MM.1S (cell line): ENCODE measurements at regions not wholly inside any gene's neighbourhood (a gene's known extent, or its start where the extent isn't known, plus 50 kb on each side); places are given as distances from the start of the nearest gene placed in this dataset.

Source experiments
- DNase-seq: peaks from one replicate; pipeline ENCODE4 v3.0.0-alpha.2; 2015
- H2AFZ ChIP-seq: fragments of 300-600 bp; sonication (generic); 2 replicates; pipeline ENCODE4 v1.6.0; 2016; ENCODE audit warnings: antibody characterized with exemption, low read length
- H3F3A ChIP-seq: fragments of 300-600 bp; sonication (generic); 2 replicates; pipeline ENCODE4 v1.6.1; 2016; ENCODE audit warnings: mild to moderate bottlenecking, antibody characterized with exemption, low read length, moderate library complexity, mixed read lengths; ENCODE audit not compliant: insufficient read depth
- H3K27ac ChIP-seq: fragments of 300-600 bp; sonication (generic); 2 replicates; pipeline ENCODE4 v1.5.1; 2016; ENCODE audit warnings: mild to moderate bottlenecking, low read length
- H3K27me3 ChIP-seq: fragments of 300-600 bp; sonication (generic); replicated peaks from 2 replicates; pipeline ENCODE4 v1.6.0; 2016; ENCODE audit warnings: low read length; ENCODE audit not compliant: insufficient read depth
- H3K36me3 ChIP-seq: fragments of 300-600 bp; sonication (generic); replicated peaks from 2 replicates; pipeline ENCODE4 v1.6.1; 2016; ENCODE audit warnings: mild to moderate bottlenecking, low read length, mixed read lengths; ENCODE audit not compliant: insufficient read depth
- H3K4me1 ChIP-seq: fragments of 300-600 bp; sonication (generic); 2 replicates; pipeline ENCODE4 v1.6.1; 2016; ENCODE audit warnings: low read length, mixed read lengths
- H3K4me2 ChIP-seq: fragments of 300-600 bp; sonication (generic); 2 replicates; pipeline ENCODE4 v1.6.0; 2016; ENCODE audit warnings: low read depth, low read length
- H3K4me3 ChIP-seq: fragments of 300-600 bp; sonication (generic); 2 replicates; pipeline ENCODE4 v1.5.1; 2016; ENCODE audit warnings: low read length, mixed read lengths
- H3K79me2 ChIP-seq: fragments of 300-600 bp; sonication (generic); 2 replicates; pipeline ENCODE4 v1.6.1; 2016; ENCODE audit warnings: mixed run types, low read length, mixed read lengths
- H3K9ac ChIP-seq: fragments of 300-600 bp; sonication (generic); 2 replicates; pipeline ENCODE4 v1.6.1; 2016; ENCODE audit warnings: low read length, mixed read lengths
- H3K9me2 ChIP-seq: fragments of 300-600 bp; sonication (generic); replicated peaks from 2 replicates; pipeline ENCODE4 v1.6.1; 2016; ENCODE audit warnings: mild to moderate bottlenecking, low read length, mixed read lengths; ENCODE audit not compliant: insufficient read depth
- H3K9me3 ChIP-seq: fragments of 300-600 bp; sonication (generic); replicated peaks from 2 replicates; pipeline ENCODE4 v1.6.1; 2016; ENCODE audit warnings: mild to moderate bottlenecking, low read length, mixed read lengths; ENCODE audit not compliant: insufficient read depth
- H4K20me1 ChIP-seq: fragments of 300-600 bp; sonication (generic); 2 replicates; pipeline ENCODE4 v1.6.1; 2016; ENCODE audit warnings: mild to moderate bottlenecking, low read length, moderate library complexity, mixed read lengths; ENCODE audit not compliant: insufficient read depth
- CTCF ChIP-seq: fragments of 300-600 bp; sonication (generic); IDR thresholded peaks from 2 replicates; pipeline ENCODE4 v1.5.1; 2016; ENCODE audit warnings: antibody characterized with exemption, low read length, mixed read lengths
- EZH2 ChIP-seq: fragments of 300-600 bp; sonication (generic); optimal IDR thresholded peaks from 2 replicates; pipeline ENCODE3; 2017; ENCODE audit warnings: low read depth, mild to moderate bottlenecking, antibody characterized with exemption, low read length, mixed read lengths
- EZH2phosphoT487 ChIP-seq: fragments of 300-600 bp; sonication (generic); IDR thresholded peaks from 2 replicates; pipeline ENCODE4 v1.6.1; 2018; ENCODE audit warnings: antibody characterized with exemption, low read length

DNA sequence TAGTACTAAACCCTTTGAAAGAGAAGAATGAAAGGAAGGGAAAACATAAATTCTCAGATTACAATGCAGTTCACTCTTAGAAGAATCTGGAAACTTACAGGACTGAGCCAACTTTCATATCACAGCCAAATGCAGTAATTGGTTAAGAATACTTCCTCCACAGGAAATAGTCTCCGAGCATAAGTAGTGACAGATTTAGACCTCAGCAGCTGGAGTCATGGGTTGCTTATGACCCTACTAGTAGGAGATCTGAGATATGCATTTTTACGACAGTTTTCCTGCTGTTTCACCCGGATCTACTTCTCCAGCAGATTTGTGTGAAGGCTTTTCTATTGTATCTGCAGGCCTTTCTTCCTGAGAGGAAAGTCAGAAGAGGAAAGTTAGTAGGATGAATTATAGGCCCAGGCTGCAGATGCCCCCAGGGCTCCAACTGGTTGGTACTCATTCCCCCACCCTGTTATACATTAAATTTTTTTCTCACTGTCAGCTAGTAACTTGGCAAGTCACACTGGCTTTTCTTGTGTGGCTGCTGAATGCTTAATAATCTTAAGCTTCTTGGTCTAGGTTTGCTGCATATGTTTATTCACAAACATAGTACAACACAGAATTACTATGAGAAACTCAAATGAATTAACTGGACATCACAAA, 1241.5 kb upstream of the MIR17HG start:
- no peak overlapping the region for H3K4me3 ChIP-seq
- no peaks in the 10 kb centered on the region for H3K79me2 ChIP-seq
- no peak overlapping the region for H2AFZ ChIP-seq
- no peak overlapping the region for H3K27ac ChIP-seq
- no peaks in the 10 kb centered on the region for H3K4me1 ChIP-seq
- H3K9ac ChIP-seq = no peak overlapping the region
- no peaks in the 10 kb centered on the region for H3K36me3 ChIP-seq
- DNase-seq = no peak
- H3K4me2 ChIP-seq = no peak overlapping the region
- H3K9me3 ChIP-seq = no peaks in the 10 kb centered on the region
- H3F3A ChIP-seq = no peaks in the 10 kb centered on the region
- H3K9me2 ChIP-seq = no peaks in the 10 kb centered on the region
- H3K27me3 ChIP-seq = no peaks in the 10 kb centered on the region
- H4K20me1 ChIP-seq = no peaks in the 10 kb centered on the region
- TF ChIP-seq CTCF (no peak), EZH2phosphoT487 (no peak), EZH2 (no peak)

- H3K9me2 ChIP-seq = no peaks in the 10 kb centered on the region
- no peak for TF ChIP-seq EZH2phosphoT487
- no peak for TF ChIP-seq CTCF
- no peak for TF ChIP-seq EZH2
Observed at GRCh38 chr13:90107661-90108060, 1239.8 kb upstream of the MIR17HG start.

GRCh38 chr13:90108547-90108946, 1238.9 kb upstream of the MIR17HG start:
- H3K27me3 ChIP-seq = no peaks in the 10 kb centered on the region
- H3K9ac ChIP-seq = no peak overlapping the region
- H4K20me1 ChIP-seq = no peaks in the 10 kb centered on the region
- TF ChIP-seq EZH2phosphoT487 = no peak
- TF ChIP-seq CTCF = no peak
- no peak for TF ChIP-seq EZH2
- no peak for DNase-seq
- no peaks in the 10 kb centered on the region for H3K36me3 ChIP-seq
- no peak overlapping the region for H3K27ac ChIP-seq
- no peaks in the 10 kb centered on the region for H3F3A ChIP-seq
- H3K9me2 ChIP-seq = no peaks in the 10 kb centered on the region
- H3K4me2 ChIP-seq = no peak overlapping the region
- H3K4me3 ChIP-seq = no peak overlapping the region
- H3K79me2 ChIP-seq = no peaks in the 10 kb centered on the region
- H3K4me1 ChIP-seq = no peaks in the 10 kb centered on the region
- no peak overlapping the region for H2AFZ ChIP-seq
- no peaks in the 10 kb centered on the region for H3K9me3 ChIP-seq

More at GRCh38 chr13:90107661-90108060, 1239.8 kb upstream of the MIR17HG start:
- Histone ChIP-seq H3K79me2 (no peaks in the 10 kb centered on the region), H3F3A (no peaks in the 10 kb centered on the region), H4K20me1 (no peaks in the 10 kb centered on the region), H3K27ac (no peak overlapping the region), H3K27me3 (no peaks in the 10 kb centered on the region), H3K9me3 (no peaks in the 10 kb centered on the region), H2AFZ (no peak overlapping the region), H3K36me3 (no peaks in the 10 kb centered on the region), H3K4me2 (no peak overlapping the region), H3K4me3 (no peak overlapping the region), H3K4me1 (no peaks in the 10 kb centered on the region), H3K9ac (no peak overlapping the region)
- no peak for DNase-seq
